NCI-H2107 treated with DMSO at 0.1 percent for 48 hours (cell line): ENCODE measurements at regions not wholly inside any gene's neighbourhood (a gene's known extent, or its start where the extent isn't known, plus 50 kb on each side); places are given as distances from the start of the nearest gene placed in this dataset.
"Not testable (repeated sequence)": the region's sequence is repeated elsewhere in the genome, so short reads cannot be mapped to it uniquely, and the experiment has no call there.

ENCODE experiments used
- DNase-seq: peaks from one replicate; lab custom pipeline; 2025; ENCODE audit not compliant: unreplicated experiment; lab: John Stamatoyannopoulos, UW

DNA sequence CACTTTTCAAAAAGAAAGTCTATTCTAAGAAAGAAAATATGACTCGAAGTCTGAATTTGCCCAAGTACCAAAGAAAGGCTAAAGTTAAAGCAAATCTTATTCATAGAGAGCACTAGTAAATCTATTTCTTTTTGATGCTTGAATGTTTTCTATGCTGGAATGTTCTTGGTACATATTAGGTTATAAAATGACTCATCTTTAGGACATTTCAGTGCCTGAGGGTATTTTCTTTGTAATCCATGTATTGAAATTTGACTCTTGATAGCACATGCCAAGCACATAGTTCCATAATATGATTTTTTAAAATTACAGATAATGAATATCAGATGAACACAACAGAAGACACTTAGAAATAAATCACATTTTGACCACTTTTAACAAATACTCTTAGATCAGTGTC is 232.8 kb downstream of the TRIML1 start:
- DNase-seq = no peak

DNA sequence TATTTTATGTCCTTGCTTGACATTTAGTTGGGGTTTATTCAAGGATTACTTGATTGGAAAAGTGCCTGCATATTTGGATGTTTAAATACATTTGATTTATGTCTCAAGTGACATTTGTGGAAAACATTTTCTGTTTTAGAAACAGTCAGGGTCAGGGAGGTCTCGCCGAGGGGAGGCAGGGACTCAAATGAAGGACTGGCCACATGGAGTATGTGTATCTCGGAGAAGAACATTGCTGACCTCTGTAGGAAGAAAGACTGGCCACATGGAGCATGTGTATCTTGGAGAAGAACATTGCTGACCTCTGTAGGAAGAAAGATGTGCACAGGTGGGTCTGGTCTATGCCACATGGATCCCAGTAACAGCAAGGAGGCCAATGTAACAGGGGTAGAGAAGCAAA is 233.6 kb downstream of the TRIML1 start:
- no peak for DNase-seq

DNA sequence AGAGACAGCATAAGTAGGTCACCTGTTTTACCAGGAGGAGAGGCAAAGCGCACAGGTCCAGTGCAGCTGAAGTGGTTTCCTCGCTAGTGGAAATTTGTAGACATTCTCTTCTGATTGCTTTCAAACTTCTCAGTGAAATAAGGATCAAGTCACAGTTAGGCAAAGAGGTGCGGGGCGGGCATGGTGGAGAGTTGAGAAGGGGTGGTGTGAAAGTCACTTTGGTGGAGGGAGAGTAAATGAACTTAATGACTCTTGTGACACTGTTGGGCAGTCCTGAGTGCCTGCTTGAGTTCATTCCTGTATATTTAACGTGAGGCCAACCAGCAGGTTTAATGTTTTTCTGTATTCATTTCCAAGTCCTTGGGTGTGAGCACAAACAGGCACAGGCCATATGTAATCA is 235.6 kb downstream of the TRIML1 start:
- no peak for DNase-seq

DNA sequence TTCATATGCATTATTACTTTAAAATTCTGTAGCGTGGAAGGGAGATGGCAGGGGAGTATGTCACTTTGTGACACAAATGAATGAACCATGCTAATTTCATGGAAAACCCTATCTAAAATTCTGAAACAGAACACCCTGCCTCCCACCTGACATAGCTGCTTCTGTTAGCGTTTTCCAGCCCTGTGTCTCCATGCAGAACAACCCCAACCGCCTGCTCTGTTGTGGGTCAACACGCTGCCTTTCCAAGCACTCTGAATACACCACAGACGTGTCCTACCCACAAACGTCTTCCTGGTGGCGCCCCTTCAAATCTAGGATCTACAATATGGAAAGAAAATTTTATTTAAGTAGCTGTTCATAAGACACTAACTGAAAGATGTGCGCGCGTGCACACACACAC is 238.6 kb downstream of the TRIML1 start:
- no peak for DNase-seq

DNA sequence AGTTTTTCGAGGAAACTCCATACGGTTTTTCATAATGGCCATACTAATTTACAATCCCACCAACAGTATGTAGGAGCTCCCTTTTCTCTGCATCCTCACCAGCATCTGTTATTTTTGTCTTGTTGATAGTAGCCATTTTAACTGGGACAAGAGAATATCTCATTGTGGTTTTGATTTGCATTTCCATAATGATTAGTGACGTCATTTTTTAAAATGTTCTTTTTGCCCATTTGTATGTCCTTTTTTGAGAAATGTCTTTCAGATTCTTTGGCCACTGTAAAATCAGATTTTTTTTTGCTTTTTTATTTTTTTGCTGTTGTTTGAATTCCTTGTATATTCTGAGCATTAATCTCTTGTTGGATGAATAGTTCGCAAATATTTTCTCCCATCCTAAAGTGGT is 243.9 kb downstream of the TRIML1 start:
- no peak for DNase-seq

DNA sequence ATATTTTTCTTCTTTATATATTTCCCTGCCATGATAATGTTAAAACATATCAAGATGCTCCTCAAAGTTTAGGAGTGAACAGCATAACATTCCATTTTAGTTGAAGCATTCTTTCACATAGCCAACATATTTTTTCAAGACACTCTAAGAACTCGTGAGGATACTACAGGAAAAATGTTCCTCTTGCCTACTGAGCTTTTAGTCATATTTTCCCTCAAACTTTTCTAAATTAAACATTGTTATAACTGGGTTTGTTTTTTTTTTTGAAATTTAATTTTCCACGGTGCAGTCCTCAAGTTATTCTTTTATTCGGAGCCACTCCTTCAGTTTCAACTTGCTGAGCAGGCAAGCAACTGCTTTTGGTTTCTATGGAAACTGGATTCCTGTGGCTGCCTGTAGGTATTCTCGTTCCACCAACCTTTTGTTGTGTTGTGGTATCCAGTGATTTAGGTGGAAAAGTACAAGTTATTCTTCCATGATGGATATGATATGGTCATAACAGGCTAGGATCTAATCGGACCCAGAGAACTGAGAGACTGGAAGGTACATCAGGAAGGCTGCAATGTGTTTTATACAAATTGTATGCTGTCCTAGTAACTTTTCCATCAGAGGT is 248.0 kb downstream of the TRIML1 start:
- DNase-seq = no peak

DNA sequence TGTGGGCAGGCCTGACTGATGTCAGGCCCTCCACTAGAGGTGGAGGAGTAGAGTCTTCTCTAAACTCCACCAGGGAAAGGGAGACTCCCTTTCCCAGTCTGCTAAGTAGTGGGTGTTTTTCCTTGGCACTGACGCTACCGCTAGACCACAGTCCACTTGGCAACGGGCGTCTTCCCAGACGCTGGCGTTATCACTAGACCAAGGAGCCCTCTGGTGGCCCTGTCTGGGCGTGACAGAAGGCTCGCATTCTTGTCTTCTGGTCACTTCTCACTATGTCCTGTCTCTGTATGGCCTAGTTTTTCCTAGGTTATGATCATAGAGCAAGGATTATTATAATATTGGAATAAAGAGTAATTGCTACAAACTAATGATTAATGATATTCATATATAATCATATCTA is 252.1 kb downstream of the TRIML1 start:
- not testable (repeated sequence) for DNase-seq

DNA sequence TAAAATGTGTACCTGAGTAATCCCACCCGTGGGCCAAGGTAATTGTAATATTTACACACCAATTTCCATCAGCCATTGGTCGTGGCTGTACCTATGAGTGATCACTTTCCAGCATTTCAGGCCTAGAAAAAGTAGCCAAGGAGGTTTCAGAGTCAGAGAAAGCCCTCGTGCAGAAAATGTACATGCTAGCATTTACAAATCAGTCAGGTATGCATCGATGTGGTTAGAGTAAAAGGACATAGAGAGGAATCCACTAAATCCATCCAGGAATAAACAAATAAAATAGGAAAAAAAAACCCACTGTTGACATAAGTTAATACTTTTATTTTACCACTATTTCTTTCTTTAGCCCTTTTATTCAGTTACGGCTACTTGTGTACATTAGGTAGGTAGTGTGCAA is 256.8 kb downstream of the TRIML1 start:
- no peak for DNase-seq

DNA sequence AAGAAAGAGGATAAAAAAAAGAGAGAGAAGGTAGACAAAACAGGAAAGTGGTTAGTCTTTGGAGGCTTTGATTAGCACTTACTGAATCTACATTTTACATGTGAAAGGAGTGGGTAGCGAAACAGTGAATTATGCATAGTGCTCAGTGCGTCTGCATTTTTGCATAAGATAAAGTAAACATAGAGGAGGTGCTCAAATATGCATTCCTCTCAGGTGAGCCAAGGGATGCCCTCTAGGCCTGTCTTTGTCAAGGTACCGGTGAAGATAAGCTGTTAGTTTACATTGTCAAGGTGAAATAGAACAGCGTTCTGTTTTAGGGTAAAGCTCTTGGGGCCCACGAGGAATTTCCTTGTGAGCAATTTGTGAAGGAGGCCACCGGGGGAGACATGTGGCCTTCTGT is 260.6 kb downstream of the TRIML1 start:
- no peak for DNase-seq

DNA sequence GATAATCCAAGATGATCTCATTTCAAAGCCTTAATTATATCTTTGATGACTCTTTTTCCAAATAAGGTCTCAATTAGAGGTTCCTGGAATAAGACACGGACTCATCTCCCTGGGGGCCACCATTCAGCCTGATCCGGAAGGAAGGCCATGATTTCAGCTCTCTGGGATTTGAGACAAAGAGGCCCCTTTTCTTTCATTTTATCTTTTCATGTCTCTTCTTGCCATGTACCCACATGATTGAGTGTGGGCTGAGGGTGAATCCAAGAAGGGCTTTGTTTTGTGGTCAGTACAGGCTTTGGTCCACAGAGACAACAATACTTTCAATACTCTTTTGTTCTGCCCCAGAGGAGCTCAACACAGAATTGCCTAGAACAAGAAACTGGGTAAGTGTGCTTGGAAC is 261.2 kb downstream of the TRIML1 start:
- DNase-seq = no peak

DNA sequence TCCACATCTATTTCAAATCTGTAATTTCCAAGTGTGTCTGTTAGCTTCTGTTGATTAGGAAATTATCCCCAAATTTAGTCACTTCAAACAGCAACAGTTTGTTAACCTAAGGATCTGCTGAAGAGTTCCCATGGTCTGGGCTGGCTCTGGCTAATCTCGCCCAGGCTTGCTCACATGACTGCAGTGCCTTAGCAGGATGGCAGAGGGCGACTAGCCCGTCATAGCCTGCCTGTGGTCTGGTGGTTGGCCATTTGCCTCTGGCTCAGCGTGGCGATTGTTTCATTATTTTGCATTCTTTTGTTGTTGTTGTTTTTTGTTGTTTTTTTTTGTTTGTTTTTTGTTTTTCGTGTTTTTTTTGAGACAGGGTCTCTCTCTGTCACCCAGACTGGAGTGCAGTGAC is 264.0 kb downstream of the TRIML1 start:
- DNase-seq = no peak

DNA sequence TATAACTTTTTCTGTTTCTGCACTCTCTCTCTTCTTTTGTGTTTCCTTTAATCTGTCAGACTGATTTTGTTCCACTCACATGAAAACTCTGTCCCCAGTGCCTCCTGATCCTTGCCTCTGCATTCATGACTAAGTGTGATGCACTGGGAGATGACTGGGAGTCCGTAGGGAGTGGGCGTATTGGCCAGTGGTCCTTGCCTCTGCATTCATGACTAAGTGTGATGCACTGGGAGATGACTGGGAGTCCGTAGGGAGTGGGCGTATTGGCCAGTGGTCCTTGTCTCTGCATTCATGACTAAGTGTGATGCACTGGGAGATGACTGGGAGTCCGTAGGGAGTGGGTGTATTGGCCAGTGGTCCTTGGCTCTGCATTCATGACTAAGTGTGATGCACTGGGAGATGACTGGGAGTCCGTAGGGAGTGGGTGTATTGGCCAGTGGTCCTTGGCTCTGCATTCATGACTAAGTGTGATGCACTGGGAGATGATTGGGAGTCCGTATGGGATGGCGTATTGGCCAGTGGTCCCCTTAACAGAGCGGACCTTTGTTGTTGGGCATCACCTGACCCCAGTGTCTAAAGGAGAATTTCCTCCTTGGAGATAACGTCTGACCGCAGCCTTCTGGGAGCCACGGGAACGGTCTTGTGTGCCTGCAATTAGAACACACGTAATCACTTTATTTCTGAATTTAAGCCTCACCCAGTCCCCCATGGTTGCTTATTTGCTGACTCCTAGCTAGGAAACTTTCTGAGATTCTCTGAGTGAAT is 266.0 kb downstream of the TRIML1 start:
- DNase-seq = not testable (repeated sequence)

DNA sequence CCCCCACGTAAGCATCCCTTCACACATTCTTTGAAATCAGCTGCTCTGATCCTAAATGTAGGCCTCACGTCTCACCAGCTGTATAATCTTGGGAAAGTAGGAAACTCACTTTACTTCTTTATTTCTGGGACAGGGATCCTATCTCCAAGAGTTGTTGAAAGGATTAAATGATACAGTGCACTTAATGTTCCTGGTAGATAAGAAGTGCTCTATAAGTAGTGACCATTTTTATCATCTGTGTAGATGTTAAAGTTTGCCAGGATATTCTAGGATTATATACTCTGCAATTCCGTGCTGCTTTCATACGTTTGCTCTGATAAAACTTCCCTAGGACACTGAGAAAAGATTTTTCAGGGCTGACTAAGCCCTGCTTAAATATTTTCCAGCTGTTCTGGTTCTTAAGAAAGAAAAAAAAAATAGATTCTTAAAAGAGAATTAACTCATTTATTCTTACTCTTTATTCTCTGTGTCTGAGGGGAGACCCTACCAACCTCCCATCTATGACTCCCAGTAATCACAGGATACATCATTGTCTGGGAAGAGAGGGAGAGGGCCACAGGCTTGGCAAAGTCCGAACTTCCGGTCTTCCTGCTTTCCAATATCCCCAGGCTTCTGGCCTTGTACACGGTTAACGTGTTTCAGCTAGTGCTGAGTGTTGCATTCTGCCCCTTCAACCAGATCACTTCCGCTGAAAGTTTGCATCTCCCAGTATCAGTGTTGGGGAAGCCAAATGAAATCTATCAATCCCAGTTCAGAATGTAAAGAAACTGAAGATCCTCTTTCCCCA is 269.2 kb downstream of the TRIML1 start:
- DNase-seq = no peak

DNA sequence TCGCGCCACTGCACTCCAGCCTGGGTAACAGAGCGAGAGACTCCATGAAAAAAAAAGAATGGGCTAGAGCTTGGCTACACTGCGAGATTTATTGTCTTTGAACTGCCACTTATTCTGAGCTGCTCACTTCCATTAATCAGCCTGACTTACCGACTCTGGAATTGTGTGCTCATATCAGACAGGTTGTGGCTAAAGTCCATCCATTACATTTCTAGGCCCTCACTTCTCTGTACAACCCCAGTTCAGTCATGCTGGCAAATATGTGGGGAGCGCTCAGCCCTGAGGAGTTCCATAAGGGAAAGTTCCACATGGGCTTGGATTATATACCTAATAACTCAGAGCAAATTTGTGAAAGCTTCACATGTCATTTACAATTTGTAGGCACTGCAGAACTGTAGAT is 270.6 kb downstream of the TRIML1 start:
- no peak for DNase-seq

DNA sequence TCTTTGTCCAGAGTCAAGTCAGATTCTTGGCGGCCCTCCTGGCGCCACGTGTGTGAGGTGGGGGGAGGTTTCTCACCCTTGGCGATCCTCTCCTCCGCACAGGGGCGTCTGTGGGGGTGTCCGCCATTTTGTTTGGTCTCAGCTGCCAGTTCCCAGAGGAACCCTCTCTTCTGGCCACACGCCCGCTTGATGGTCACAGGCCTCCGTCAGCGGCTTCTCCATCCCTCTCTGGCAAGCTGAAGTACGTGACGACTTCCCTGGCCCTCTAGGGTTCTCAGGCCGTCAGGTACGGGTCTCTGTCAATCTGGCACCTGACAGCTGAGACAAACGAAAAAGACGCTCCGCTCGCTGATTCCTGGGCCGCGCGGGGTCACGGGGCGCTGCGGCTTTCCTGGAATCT is 272.6 kb downstream of the TRIML1 start:
- DNase-seq = no peak

DNA sequence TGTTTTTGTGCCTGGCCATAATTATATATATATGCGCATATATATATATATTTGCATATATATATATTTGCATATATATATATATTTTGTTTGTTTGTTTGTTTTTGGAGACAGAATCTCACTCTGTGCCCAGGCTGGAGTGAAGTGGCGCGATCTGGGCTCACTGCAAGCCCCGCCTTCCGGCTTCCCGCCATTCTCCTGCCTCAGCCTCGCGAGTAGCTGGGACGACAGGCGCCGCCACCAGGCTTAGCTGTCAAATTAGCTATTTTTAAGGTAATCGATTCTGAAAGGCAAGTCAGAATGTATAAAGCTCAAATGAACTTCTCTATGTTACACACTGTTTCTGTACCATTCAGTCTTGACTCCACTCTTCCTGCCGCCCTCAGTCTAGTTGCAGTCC is 273.3 kb downstream of the TRIML1 start:
- DNase-seq = no peak

DNA sequence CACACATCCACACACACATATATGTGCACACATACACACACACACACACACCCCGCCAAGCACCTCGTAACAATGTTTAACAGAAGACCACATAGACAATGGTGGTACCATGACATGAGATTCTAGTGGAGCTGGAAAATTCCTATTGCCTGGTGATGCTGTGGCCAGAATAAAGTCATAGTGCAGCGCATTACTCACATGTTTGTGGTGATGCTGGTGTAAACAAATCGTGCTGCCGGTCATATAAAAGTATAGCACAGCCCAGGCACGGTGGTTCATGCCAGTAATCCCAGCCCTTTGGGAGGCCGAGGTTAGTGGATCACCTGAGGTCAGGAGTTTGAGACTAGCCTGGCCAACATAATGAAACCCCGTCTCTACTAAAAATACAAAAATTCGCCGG is 275.2 kb downstream of the TRIML1 start:
- no peak for DNase-seq

DNA sequence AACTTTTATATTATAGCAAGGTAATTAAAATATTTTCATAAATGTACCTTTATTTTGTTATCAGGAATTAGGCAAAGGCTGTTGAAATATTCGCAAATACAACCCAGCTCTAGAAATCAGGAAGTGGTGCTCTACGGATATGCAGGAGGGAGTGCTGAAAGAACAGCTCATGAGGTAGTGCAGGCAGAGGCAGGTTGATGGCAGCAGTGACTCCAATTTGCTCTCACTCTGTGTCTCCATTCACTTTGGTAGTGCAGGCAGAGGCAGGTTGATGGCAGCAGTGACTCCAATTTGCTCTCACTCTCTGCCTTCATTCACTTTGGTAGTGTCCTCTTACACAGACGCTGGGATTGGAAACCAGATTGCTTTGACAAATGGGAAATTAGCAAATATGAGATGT is 277.9 kb downstream of the TRIML1 start:
- DNase-seq = no peak

DNA sequence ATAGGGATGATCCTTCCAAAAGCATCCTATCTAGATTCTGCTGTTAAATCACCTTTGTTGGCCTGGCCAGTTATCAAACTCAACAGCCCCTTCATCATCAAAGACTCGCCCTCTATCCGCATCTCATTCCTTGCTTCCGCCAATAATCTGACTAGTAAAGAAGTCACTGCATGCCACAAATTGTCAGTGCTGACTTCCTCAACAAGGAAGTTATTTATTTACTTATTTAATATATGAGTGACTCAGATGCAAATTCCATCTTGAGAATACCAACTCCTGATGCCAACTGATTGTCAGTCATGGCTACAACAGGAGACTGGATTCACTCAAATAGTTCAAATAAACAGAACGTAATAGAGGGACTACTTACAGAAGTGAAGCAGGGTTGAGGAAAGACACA is 283.8 kb downstream of the TRIML1 start:
- no peak for DNase-seq

DNA sequence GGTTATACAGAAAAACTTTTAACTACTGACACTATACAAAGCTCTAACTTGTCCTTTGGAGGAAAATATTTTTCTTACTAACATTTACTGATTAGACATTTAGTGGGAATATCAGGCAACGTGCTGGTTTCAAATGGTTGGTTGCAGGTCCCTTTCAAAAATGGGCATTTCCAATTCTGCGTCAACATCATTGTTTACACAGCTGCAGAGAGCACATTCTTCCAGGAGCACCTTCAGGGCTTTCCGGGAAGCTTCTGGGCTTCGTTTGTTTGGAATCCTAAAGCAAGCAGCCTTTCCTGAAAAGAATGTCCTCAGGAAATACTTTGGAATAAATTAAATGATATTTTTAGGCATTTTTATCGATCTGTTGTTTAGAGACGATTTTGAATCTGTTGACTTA is 289.7 kb downstream of the TRIML1 start:
- DNase-seq = no peak

DNA sequence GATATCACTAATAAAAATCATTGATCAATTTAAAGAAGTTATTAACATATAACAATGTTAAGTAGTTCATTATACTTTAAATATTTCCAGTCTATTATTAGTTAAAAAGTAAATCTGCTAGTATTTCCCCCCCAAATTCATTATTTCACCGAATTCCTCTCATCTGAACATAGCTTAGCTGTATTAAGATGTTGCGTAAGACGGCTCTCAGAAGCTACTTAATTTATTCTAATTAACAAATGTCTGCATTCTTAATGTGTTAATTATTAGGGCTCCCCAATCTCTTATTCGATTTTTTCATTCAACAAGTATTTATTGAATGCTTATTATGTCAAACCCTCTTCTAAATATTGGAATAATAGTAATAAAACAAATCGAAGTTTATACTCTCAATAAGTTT is 290.7 kb downstream of the TRIML1 start:
- no peak for DNase-seq

DNA sequence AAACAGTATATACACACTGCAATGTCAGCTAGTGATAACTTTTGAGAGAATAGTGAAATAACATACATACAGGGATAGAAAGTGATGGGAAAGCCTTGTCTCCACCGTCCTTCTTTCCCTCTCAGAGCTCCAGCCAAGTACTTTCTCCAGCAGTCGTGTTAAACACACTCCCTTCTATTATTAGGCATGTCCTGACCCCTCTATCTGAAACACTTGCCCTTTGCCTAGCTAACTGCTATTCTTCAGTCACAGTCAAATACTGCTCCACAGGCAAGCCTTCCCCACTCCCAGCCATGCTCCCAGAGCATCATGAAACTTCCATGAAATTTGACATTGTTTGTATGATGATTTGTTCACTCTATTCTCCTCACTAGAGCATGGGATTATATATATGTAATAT is 291.1 kb downstream of the TRIML1 start:
- no peak for DNase-seq
